Activated CD8-positive, alpha-beta memory T cell treated with anti-CD3 and anti-CD28 coated beads for 48 hours (primary cell): ENCODE measurements at regions not wholly inside any gene's neighbourhood (a gene's known extent, or its start where the extent isn't known, plus 50 kb on each side); places are given as distances from the start of the nearest gene placed in this dataset.
"Not testable (repeated sequence)": the region's sequence is repeated elsewhere in the genome, so short reads cannot be mapped to it uniquely, and the experiment has no call there.

Experiments used
- DNase-seq, 3 experiments: peaks; one replicate each; pipeline ENCODE4 v3.0.0-alpha.2; 2020; ENCODE audit warnings: low read depth in 2 of 3, low spot score in 2 of 3

GRCh38 chr2:8491296-8492027 is 190.4 kb upstream of the ID2 start:
- no peak for DNase-seq

GRCh38 chr2:8494151-8494550 is 187.7 kb upstream of the ID2 start:
- no peak for DNase-seq

- no peak for DNase-seq
These were observed 187.3 kb upstream of the ID2 start for GRCh38 chr2:8494589-8494988.

GRCh38 chr2:8495189-8495989 is 186.5 kb upstream of the ID2 start:
- DNase-seq: no peak

- no peak for DNase-seq
These were observed 185.8 kb upstream of the ID2 start for GRCh38 chr2:8496079-8496478.

GRCh38 chr2:8496617-8497016 is 185.2 kb upstream of the ID2 start:
- DNase-seq: no peak

GRCh38 chr2:8498994-8499393 is 182.9 kb upstream of the ID2 start:
- no peak for DNase-seq

GRCh38 chr2:8500124-8501054 is 181.5 kb upstream of the ID2 start:
- no peak for DNase-seq

GRCh38 chr2:8501061-8501720 is 180.7 kb upstream of the ID2 start:
- DNase-seq: no peak

- DNase-seq: no peak
These were observed 179.5 kb upstream of the ID2 start for GRCh38 chr2:8502316-8502715.

GRCh38 chr2:8505311-8505920 is 176.4 kb upstream of the ID2 start:
- DNase-seq: no peak

- DNase-seq: no peak
These were observed 175.1 kb upstream of the ID2 start for GRCh38 chr2:8506746-8507145.

GRCh38 chr2:8508766-8509165 is 173.1 kb upstream of the ID2 start:
- DNase-seq: no peak

- DNase-seq: no peak
These were observed 172.2 kb upstream of the ID2 start for GRCh38 chr2:8509621-8510020.

GRCh38 chr2:8510055-8510454 is 171.8 kb upstream of the ID2 start:
- not testable (repeated sequence) for DNase-seq

- no peak for DNase-seq
These were observed 171.3 kb upstream of the ID2 start for GRCh38 chr2:8510519-8510918.

- no peak for DNase-seq
These were observed 169.8 kb upstream of the ID2 start for GRCh38 chr2:8511868-8512612.

GRCh38 chr2:8513601-8514273 is 168.1 kb upstream of the ID2 start:
- no peak for DNase-seq

- no peak for DNase-seq
These were observed 167.6 kb upstream of the ID2 start for GRCh38 chr2:8514274-8514662.
